AG04449 (cell line): ENCODE measurements at regions not wholly inside any gene's neighbourhood (a gene's known extent, or its start where the extent isn't known, plus 50 kb on each side); places are given as distances from the start of the nearest gene placed in this dataset.

Source experiments
- CTCF ChIA-PET: fragments of 350-600 bp; formaldehyde crosslinking; extraction: SDS; loops from one replicate; lab custom pipeline; 2021; ENCODE audit warnings: antibody characterized with exemption; lab: Yijun Ruan, JAX
- POLR2A ChIA-PET: fragments of 400-600, 350-600 bp; formaldehyde crosslinking; extraction: SDS; loops from one replicate; lab custom pipeline; 2020; ENCODE audit warnings: antibody characterized with exemption, inconsistent platforms; lab: Yijun Ruan, JAX
- DNase-seq: peaks from one replicate; pipeline ENCODE4 v3.0.0-alpha.2; 2010; ENCODE audit warnings: low read depth, low spot score
- H3K4me3 ChIP-seq: 2 replicates; pipeline ENCODE4 v1.5.1; 2011; ENCODE audit warnings: low read depth, mild to moderate bottlenecking, control low read depth, low read length
- TF ChIP-seq, protein P1 (sequence below): IDR thresholded peaks from one replicate; pipeline ENCODE4 v1.5.1; 2011; ENCODE audit warnings: mild to moderate bottlenecking, moderate library complexity, low read length, control low read depth, inconsistent platforms; ENCODE audit not compliant: insufficient read depth; ENCODE audit errors: missing control alignments

DNA sequence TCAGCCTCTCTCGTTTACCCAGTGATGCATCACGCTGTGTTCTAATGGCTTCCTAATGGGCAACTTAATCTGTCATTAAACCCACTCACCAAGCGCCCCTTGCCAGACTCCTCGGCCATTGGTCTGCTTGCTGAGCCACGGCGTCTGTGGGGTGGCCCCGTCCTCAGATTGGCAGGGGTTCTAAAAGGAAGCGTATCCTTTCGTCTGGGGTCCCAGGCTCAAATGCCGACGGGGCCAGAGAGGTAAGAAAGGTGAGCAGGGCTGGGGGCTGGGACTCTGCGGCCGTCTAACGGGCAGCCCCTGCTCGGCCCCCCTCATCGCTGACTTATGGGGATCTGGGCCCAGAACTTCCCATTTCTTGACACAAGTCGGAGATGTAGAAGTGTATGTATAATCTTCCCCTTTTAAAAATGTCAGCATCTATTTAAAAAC is 315.1 kb upstream of the PROK2 start:
- no peak overlapping the region for H3K4me3 ChIP-seq
- CTCF ChIA-PET: interaction anchor here (1.1 kb wide), 1 partner anchor 112 kb away, joined by 3 read pairs; no protein-coding TSS in a partner anchor

DNA sequence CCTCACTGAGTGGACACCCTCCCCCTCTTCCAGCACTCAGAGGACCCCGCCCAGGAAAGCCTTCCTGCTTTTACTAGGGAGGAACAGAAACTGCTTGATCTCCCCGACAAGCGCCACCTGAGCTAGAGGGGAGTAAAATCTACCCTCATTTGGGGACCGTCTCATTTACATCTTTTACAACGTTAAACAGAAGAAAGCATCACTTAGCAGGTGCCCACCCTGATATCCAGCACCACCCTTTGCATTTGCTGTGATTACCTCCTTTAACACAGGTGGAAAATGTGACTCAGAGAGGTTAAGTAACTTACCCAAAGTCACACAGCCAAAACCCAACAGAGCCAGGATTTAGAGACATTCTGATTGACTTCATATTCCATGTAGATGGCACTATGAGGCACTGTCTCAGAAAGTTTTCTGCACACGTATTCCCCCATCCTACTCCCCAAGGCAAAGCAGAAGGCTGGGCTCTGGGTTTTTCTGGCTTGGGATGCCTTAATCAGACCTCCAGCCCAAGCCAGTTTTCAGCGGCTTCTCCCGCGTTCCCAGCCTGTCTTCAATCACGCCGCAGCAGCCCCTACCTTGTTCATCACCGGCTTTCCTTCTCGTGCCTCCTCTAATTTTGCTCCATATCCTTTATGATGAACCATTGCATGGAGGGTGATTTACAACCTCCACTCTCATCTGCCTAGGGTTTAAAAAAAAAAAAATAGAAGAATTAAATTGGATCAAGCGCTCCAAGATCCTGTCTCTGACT is 314.6 kb upstream of the PROK2 start:
- ChIA-PET CTCF (no interaction called here), POLR2A (no interaction called here)
- no peak for DNase-seq
- no peak overlapping the region for H3K4me3 ChIP-seq
- TF ChIP-seq, protein P1, sequence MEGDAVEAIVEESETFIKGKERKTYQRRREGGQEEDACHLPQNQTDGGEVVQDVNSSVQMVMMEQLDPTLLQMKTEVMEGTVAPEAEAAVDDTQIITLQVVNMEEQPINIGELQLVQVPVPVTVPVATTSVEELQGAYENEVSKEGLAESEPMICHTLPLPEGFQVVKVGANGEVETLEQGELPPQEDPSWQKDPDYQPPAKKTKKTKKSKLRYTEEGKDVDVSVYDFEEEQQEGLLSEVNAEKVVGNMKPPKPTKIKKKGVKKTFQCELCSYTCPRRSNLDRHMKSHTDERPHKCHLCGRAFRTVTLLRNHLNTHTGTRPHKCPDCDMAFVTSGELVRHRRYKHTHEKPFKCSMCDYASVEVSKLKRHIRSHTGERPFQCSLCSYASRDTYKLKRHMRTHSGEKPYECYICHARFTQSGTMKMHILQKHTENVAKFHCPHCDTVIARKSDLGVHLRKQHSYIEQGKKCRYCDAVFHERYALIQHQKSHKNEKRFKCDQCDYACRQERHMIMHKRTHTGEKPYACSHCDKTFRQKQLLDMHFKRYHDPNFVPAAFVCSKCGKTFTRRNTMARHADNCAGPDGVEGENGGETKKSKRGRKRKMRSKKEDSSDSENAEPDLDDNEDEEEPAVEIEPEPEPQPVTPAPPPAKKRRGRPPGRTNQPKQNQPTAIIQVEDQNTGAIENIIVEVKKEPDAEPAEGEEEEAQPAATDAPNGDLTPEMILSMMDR: no peak

More for the DNA sequence above, 315.1 kb upstream of the PROK2 start:
- POLR2A ChIA-PET: interaction anchor here (0.9 kb wide), 1 partner anchor 101 kb away, joined by 3 read pairs; no protein-coding TSS in a partner anchor
- DNase-seq: no peak
- TF ChIP-seq, protein P1: no peak

DNA sequence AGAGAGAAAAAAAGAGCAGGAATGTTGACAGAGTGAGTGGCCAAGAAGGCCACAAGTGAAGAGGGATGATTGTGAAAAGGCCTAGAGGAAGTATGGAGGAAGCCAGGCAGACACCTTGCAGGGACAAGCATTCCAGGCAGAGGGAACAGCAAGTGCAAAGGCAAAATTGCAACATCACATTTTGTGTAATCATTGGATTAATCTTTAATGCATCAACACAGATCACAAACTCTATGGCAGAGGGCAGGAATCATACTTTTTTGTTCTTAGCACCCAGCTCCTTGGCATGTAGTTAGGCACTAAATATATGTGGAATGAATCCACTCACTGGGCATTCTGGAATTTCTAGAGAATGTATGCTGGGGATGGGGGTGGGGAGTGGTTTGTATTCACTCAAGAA is 312.1 kb upstream of the PROK2 start:
- CTCF ChIA-PET: interaction anchor here (1.3 kb wide), 1 partner anchor 10 kb away, joined by 3 read pairs; no protein-coding TSS in a partner anchor
- POLR2A ChIA-PET: no interaction called here
- TF ChIP-seq, protein P1: no peak
- H3K4me3 ChIP-seq: no peak overlapping the region
- DNase-seq: no peak

DNA sequence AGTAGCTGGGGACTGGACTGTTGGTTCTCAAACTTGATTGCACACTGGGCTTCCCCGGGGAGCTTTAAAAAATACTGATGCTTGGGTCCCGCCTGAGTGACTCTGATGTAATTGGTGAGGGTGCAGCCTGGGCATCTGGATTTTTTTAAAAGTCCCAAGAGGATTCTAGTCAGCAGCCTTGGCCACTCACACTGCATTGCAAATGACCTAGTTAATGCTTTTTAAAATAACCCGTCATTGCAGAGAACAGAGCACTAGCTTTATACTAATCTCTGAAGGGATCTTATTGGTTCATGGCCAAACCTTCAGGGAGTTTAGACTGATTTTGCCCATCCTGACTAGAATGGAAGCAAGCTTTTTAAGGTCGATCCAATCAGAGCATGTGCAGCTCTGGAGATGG is 310.6 kb upstream of the PROK2 start:
- CTCF ChIA-PET: interaction anchor here (1.5 kb wide), 1 partner anchor 14 kb away, joined by 3 read pairs; no protein-coding TSS in a partner anchor
- DNase-seq: no peak
- no peak overlapping the region for H3K4me3 ChIP-seq
- TF ChIP-seq, protein P1: no peak
- POLR2A ChIA-PET: no interaction called here

DNA sequence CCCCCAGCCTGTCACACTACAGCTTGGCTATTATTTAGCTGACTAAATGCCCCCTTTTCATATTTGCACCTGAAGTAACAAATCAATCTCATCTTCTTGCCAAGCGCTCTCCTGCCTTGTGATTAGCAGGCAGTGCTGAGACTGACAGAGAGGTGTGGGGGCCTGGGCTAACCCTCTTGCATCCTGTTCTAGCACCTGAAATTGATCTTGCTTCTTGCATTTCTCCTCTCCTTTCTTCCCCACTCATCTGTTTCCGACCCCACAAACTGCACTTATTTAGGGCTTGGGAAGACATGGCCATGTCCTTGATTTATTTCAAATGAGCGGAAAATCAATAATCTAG is 309.0 kb upstream of the PROK2 start:
- H3K4me3 ChIP-seq: no peak overlapping the region
- DNase-seq: no peak
- CTCF ChIA-PET: interaction anchor here (1.0 to 1.5 kb wide), 3 partner anchors 16 to 728 kb away, joined by 3 read pairs; no protein-coding TSS in a partner anchor
- POLR2A ChIA-PET: no interaction called here
- TF ChIP-seq, protein P1: no peak

DNA sequence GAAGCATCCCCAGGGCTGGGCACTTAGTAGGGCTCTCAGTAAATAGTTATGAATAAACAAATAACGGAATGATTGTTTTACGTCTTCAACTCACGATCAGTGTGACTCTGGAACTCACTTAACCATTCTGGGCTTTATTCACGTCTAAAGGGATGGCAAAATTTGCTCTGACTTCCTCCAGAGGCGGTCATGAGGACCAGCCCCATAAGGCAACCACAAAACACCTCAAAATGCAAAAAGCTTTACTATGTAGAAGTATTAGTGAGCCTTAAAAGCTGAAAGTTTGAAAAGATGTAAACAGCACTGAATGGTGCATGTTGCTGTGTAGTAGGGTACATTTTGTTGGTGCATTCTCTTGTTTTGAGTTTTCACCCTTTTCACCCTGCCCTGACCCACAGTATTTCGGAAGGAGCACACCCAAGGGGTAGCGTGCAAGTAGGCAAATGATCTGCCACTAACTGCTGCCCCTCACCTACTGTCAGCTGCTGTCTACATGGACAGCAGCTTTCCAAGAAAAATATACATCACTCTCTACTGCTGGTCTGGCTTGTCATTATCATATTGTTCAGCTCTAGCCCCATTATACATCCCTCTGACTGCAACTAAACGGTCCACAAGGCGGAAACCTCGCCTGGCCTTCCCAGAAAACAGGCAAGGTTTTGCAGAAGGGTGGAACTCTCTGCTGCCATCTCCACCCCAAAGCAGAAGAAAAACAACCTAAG is 308.5 kb upstream of the PROK2 start:
- no peak overlapping the region for H3K4me3 ChIP-seq
- POLR2A ChIA-PET: no interaction called here
- CTCF ChIA-PET: interaction anchor here (1.0 to 1.2 kb wide), 2 partner anchors 20 to 729 kb away, joined by 3 read pairs; no protein-coding TSS in a partner anchor
- no peak for DNase-seq
- TF ChIP-seq, protein P1: no peak
